Daoy (cell line): ENCODE measurements at regions not wholly inside any gene's neighbourhood (a gene's known extent, or its start where the extent isn't known, plus 50 kb on each side); places are given as distances from the start of the nearest gene placed in this dataset.

Source experiments
- DNase-seq: peaks from one replicate; pipeline ENCODE4 v3.0.0-alpha.2; 2015; ENCODE audit warnings: low read depth

- no peak for DNase-seq
These were observed 536.7 kb upstream of the HTR2A start for GRCh38 chr13:47433461-47434005.

GRCh38 chr13:47426126-47426849, 529.4 kb upstream of the HTR2A start:
- DNase-seq: peak; percentile 3

DNA sequence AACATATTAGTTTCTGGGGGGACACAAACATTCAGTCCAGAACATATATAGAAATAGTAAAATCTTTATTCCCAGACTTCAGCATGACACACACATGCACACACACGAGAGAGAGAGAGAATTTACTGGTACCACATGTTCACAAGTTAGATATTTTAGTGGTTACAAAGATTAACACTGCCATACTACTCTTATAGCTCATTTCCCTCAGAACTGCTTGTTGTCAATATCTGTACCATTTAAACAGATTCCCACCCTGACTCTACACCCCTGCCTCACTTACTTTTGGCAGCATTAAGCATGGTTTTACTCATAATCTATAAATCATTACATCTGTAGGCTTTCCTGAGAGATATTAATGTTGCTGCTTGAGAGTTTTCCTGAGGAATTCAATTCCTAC, 524.7 kb upstream of the HTR2A start:
- DNase-seq: no peak

DNA sequence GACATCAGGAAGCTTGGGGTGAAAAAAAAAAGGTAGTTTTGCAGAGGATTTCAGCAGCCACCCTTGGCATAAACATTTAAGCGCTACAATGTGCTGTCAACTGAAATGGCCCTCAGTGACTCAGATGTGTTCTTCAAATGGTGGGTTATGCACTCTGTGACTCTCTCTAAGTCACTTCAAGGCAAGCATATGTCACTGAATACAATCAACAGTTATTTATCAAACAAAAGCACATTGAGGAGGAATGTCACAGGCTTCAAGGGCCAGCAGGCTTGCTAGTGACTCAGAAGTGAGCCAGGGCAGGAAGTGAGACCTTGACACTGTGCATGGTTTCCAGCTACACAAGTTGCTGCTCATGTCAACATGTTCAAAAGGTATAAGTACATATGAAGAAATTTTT, 523.7 kb upstream of the HTR2A start:
- DNase-seq: no peak

- no peak for DNase-seq
These were observed 523.2 kb upstream of the HTR2A start for GRCh38 chr13:47420020-47420419.

DNA sequence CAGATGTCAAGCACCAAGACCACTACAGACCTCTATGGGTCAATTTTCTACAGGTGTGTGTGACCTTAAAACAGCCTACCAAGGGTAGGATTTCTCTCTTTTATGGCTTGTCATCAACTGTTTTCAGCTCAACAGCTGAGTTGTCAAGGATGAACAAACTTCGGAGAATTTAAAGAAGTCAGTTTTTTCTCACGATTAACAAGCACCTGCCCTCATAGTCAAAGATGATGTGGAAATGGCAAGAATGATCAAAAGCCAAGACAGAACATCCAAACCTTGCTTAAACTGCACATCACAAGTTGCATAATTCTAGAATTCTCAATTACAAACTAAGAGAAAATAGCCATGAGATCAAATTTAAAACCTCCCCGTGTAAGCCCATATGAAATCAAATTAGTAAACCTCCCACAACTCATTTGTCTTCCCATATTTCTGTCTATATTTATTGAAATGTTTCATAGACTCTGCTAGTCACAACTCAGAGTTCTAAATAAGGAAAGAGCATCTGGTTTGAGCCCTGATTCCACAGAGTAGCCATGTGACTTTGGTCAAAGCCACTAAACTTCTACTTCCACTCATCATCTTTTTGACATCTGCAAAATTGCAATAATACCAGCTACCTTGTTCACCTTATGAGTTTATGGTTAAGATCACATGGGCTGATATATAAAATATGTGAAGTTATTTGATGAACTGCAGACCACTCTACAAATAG, 521.5 kb upstream of the HTR2A start:
- DNase-seq: no peak

DNA sequence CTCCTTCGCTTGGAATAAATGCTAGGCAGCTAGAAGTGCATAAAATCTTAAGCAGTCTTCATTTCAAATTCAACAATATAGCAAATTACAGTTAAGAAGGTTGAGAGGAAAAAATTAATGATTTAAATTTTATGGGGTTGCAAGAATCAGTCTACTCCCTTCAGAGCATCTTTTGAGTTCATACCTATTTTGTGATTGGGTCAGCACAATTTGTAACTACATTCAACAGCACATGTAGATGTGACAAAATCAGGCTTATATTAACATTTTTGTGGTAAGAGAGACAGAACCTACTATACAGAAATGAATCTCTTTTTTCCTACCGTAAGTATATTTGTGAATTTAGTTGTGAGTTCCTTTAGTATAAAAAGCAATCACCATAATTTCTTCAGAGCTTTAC, 520.6 kb upstream of the HTR2A start:
- no peak for DNase-seq

DNA sequence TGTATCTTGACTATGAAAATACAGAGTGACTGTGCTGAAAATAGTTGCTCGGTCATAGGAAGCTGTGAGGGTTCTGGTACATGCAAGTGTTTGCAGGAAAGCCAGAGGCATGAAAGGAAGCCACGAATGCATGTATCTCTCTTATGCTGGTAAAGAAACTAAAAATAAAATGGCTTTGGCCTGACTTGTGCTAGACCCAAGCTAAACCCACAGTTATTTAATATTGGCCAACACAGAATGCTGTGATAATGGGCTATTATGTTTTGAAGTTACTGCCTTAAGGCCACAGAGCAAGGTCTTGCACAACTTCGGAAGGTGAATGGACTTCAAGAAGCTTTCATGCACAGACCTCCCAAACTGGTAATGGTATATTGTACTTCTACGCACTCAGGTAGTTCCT, 518.2 kb upstream of the HTR2A start:
- no peak for DNase-seq

DNA sequence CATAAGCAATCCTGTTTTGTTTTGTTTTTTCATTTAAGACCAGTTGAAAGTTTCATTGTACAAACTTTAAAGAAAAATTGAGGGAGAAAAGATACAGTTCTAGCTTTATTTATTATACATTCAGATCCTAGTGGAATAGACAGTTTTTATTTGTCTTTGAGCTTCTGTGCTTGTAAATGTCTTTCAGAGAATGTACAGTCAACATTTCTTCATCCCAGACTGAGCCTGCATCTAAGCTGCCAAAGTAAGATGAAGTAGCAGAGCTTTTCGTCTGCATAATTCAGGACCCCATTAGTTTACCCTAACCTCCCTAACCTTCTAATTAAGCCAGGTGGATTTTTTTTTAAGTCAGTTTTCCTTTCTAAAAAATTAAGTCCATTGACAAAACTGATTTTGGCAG, 516.7 kb upstream of the HTR2A start:
- no peak for DNase-seq

- no peak for DNase-seq
These were observed 516.3 kb upstream of the HTR2A start for GRCh38 chr13:47413112-47413511.

- DNase-seq: no peak
These were observed 512.9 kb upstream of the HTR2A start for GRCh38 chr13:47409778-47410177.

DNA sequence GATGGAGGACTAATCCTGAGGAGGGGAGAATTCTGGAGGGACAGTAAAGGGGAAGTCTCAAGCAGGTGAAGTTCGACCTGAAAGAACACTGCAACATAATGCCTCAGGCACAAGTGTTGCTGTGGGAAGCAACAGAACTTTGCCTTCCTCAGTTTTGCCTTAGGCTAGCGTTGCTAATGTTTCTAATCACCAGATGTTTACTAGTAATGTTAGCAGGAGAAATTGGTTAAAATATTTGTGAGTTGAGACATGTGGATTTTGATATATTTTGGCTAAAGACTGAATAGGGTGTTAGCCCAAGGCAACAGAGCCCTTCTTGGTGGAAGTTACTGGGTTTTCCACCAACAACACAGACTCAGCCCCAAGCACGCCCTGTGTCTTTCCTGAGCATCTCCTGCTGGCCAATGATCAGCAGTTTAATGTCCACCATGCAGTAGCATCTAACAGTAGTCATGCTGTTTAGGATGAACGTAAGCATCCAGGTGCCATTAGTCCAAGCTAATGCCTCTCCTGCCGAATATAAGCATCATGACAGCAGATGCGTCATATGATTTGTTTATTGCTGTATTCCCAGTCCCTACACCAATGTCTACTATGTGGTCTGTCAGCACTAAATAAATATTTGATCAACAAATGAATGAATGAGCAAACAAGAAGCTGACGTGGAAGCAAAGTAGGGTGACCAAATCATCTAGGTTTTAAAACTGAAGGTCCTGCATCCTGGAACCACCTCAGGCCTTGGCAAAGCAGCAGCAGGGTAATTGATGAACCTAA, 511.9 kb upstream of the HTR2A start:
- no peak for DNase-seq

DNA sequence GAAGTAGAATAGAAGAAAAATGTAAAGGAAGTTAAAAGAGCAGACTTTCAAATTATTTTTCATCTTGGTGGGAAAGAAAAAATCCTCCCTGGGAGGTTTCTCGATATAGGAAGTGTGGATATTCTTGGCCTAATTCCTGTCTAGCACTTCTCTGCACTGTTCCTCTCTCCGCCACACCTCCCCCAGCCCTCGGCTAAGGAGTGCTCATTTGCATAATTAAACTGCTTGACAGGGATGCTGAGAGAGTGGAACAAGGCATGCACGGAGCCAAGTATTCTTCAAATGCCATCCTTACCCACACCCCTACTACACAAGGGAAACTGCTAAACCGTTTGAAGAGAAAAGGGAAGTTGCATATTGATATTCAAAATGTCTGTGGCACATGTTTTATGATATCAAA, 511.0 kb upstream of the HTR2A start:
- DNase-seq: no peak

GRCh38 chr13:47399599-47399998, 502.7 kb upstream of the HTR2A start:
- no peak for DNase-seq

- peak; percentile 16 for DNase-seq
These were observed 500.9 kb upstream of the HTR2A start for GRCh38 chr13:47397739-47398138.

GRCh38 chr13:47396915-47397314, 500.1 kb upstream of the HTR2A start:
- DNase-seq: no peak

DNA sequence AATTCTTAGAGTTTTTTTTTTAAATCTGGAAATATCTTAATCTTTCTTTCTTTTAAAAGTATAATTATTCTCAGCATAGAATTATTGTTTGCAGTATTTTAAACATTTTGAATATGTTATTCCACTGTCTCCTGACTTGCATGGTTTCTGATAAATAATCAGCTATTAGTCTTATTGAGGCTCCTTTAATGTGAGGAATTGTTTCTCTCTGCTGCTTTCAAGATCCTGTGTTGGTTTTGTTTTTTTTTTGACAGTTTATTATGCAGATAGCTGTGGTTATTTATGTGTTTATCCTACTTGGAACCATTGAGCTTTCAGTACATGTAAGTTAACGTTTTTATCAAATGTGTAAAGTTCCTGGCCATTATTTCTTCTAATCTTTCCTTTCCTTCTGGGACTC, 477.9 kb upstream of the HTR2A start:
- DNase-seq: no peak

DNA sequence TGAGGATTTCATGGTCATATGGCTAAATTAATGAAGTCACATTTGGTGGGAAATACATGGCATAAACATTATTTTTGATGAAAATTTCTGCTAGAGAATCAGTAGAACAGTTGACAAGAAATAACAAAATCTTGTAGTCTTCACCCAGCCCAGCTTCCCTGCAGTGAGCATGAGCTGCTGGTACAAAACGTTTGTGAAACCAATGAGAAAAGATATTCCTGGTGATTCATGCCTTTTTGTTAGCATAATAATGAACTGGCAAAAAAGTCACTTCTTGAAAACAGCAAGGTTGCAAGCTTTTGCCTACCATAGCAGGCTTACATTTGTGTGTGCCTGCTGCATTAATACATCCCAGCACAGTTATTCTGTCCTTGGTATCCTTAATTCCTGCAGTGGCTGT, 475.9 kb upstream of the HTR2A start:
- no peak for DNase-seq

GRCh38 chr13:47351798-47352197, 454.9 kb upstream of the HTR2A start:
- no peak for DNase-seq

DNA sequence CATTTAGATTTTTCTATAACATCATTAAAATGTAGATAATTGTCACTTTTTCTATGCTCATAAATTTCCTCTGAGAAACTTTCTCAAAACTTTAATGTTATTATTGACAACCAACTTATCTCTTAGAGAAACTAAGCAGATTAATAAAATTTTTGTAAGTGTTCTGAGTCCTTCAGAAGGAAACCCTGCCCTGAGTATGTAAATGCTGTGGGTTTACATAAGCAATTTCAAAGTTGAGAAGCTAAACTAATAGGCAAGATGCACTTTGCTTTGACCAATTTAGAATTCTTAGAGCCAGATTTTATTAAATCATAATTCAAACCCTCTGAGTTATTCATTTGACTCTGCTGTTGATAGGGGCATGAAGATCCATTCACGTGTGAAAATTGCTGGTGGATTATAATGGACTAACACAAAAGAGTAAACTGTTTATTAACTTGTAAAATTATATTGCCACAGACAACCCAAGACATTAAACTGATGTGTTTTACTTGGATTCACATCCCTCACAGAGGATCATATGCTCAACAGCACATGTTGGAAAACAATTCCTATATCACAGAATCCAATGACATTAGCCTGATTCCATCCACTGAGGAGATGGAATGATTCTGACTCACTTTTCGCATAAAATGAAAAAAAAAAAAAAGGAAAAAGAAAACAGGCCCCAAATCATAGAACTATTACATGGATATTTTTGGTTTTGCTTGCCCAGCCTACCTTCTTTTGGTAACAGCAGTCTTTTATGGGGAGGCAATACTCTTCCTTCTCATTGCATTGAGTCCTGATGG, 453.7 kb upstream of the HTR2A start:
- DNase-seq: no peak

DNA sequence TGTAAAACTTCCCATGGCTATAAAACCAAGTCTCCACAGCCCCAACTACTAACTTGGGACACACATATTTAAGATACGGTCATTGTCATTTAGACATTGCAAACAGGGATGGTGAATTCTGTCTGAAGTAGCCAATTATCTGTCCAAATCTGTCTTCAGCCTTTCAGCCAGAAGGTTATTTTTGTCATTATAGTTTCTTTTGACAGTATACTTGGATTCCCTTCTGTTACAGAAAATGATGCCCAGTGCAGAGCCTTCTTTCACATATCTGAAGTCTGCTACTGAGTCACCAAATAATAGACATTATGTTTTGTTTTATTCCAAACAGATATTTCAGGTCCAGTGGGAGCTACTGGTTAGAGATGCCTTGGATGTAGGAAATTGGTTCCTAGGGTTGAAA, 452.4 kb upstream of the HTR2A start:
- no peak for DNase-seq
